CD14-positive monocyte (primary cell): ENCODE measurements at regions not wholly inside any gene's neighbourhood (a gene's known extent, or its start where the extent isn't known, plus 50 kb on each side); places are given as distances from the start of the nearest gene placed in this dataset.

ENCODE experiments used
- DNase-seq, 3 donors: peaks; one replicate each; pipeline ENCODE4 v3.0.0-alpha.2; 2011 to 2022
- H2AFZ ChIP-seq: 2 replicates; pipeline ENCODE4 v1.6.0; 2012; ENCODE audit warnings: mild to moderate bottlenecking, low read depth, low read length, inconsistent platforms; ENCODE audit not compliant: insufficient read depth, poor library complexity, severe bottlenecking
- H3K27ac ChIP-seq, 2 donors: 1 replicate in 1 of 2; 2 replicates in 1 of 2; pipeline ENCODE4 v1.5.1; 2012 to 2013; ENCODE audit warnings: low read length in 2 of 2, control low read depth in 1 of 2, inconsistent platforms in 1 of 2, low read depth in 1 of 2, mild to moderate bottlenecking in 1 of 2
- H3K27me3 ChIP-seq, 2 donors: one replicate each; pipeline versions ENCODE4 v1.6.0 to v1.6.1; 2011 to 2013; ENCODE audit warnings: low read length in 2 of 2; ENCODE audit not compliant: control insufficient read depth in 2 of 2, insufficient read depth in 2 of 2
- H3K36me3 ChIP-seq, 2 donors: replicated peaks in 1 of 2; 1 replicate in 1 of 2; 2 replicates in 1 of 2; pipeline versions ENCODE4 v1.5.1 to v1.6.1; 2012 to 2013; ENCODE audit warnings: low read length in 2 of 2, control low read depth in 1 of 2, inconsistent platforms in 1 of 2, mild to moderate bottlenecking in 1 of 2; ENCODE audit not compliant: insufficient read depth in 2 of 2, control insufficient read depth in 1 of 2
- H3K4me1 ChIP-seq, 2 donors: 1 replicate in 1 of 2; 2 replicates in 1 of 2; pipeline versions ENCODE4 v1.5.1 to v1.6.1; 2012 to 2013; ENCODE audit warnings: low read length in 2 of 2, control low read depth in 1 of 2, inconsistent platforms in 1 of 2, mild to moderate bottlenecking in 1 of 2, moderate library complexity in 1 of 2; ENCODE audit not compliant: insufficient read depth in 2 of 2, control insufficient read depth in 1 of 2
- H3K4me2 ChIP-seq: replicated peaks from 2 replicates; pipeline ENCODE3; 2012; ENCODE audit warnings: low read length, moderate library complexity, mild to moderate bottlenecking; ENCODE audit not compliant: poor library complexity, severe bottlenecking; ENCODE audit errors: extremely low read depth
- H3K4me3 ChIP-seq, 3 experiments: fragments of 200-600 bp in 1 of 3; sonication (generic) in 1 of 3; replicated peaks in 1 of 3; 1 replicate in 2 of 3; 2 replicates in 1 of 3; pipeline ENCODE4 v1.5.1; 2011 to 2013; ENCODE audit warnings: low read length in 3 of 3, mild to moderate bottlenecking in 3 of 3, control low read depth in 2 of 3, low read depth in 2 of 3, inconsistent platforms in 1 of 3, moderate library complexity in 1 of 3
- H3K79me2 ChIP-seq: 2 replicates; pipeline ENCODE4 v1.6.0; 2012; ENCODE audit warnings: mild to moderate bottlenecking, control low read depth, inconsistent platforms, low read length, moderate library complexity; ENCODE audit not compliant: insufficient read depth
- H3K9ac ChIP-seq: 2 replicates; pipeline ENCODE4 v1.6.0; 2017; ENCODE audit warnings: low read length, mild to moderate bottlenecking; ENCODE audit not compliant: insufficient read depth, poor library complexity, severe bottlenecking
- H3K9me3 ChIP-seq, 2 donors: replicated peaks in 1 of 2; 1 replicate in 1 of 2; 2 replicates in 1 of 2; pipeline versions ENCODE4 v1.5.1 to v1.6.1; 2012 to 2013; ENCODE audit warnings: low read length in 2 of 2, control low read depth in 1 of 2; ENCODE audit not compliant: control insufficient read depth in 1 of 2, insufficient read depth in 1 of 2
- H4K20me1 ChIP-seq: 2 replicates; pipeline ENCODE4 v1.6.0; 2012; ENCODE audit warnings: mild to moderate bottlenecking, low read length, control low read depth, moderate library complexity; ENCODE audit not compliant: insufficient read depth
- H3K27ac Mint-ChIP-seq, 7 donors: one replicate each; pipeline ENCODE4 v1.8.0; 2020; ENCODE audit warnings: mild to moderate bottlenecking in 7 of 7, mixed read lengths in 7 of 7, moderate library complexity in 6 of 7, inconsistent platforms in 2 of 7
- H3K27me3 Mint-ChIP-seq, 3 donors: one replicate each; pipeline ENCODE4 v1.8.0; 2021 to 2022; ENCODE audit warnings: low read depth in 3 of 3, mild to moderate bottlenecking in 3 of 3, mixed read lengths in 3 of 3, moderate library complexity in 3 of 3, inconsistent platforms in 1 of 3
- H3K36me3 Mint-ChIP-seq, 2 donors: one replicate each; pipeline ENCODE4 v1.8.0; 2020; ENCODE audit warnings: mixed read lengths in 2 of 2, inconsistent platforms in 1 of 2, mild to moderate bottlenecking in 1 of 2
- H3K4me1 Mint-ChIP-seq: one replicate; pipeline ENCODE4 v1.8.0; 2020; ENCODE audit warnings: mild to moderate bottlenecking, mixed read lengths
- H3K4me3 Mint-ChIP-seq, 2 donors: one replicate each; pipeline ENCODE4 v1.8.0; 2020; ENCODE audit warnings: mild to moderate bottlenecking in 2 of 2, mixed read lengths in 2 of 2, moderate library complexity in 1 of 2
- H3K9me3 Mint-ChIP-seq, 7 donors: one replicate each; pipeline ENCODE4 v1.8.0; 2020 to 2022; ENCODE audit warnings: mixed read lengths in 7 of 7, mild to moderate bottlenecking in 6 of 7, moderate library complexity in 6 of 7, inconsistent platforms in 2 of 7
- CTCF ChIP-seq: fragments of 200-600 bp; IDR thresholded peaks from one replicate; pipeline ENCODE4 v1.8.0; 2022; ENCODE audit warnings: antibody characterized with exemption, mild to moderate bottlenecking
- WGBS: methylation state at CpG from one replicate; pipeline ENCODE4 v1.1.5; 2013; ENCODE audit warnings: missing lambda C conversion rate; ENCODE audit not compliant: insufficient coverage; 5-methylcytosine and 5-hydroxymethylcytosine counted together
- intact Hi-C, 2 donors: fragments of 100-400 bp; cut with micrococcal nuclease; formaldehyde crosslinking; loops; one replicate each; pipeline versions ENCODE4 v1.15.0 to v1.15.1; 2023

DNA sequence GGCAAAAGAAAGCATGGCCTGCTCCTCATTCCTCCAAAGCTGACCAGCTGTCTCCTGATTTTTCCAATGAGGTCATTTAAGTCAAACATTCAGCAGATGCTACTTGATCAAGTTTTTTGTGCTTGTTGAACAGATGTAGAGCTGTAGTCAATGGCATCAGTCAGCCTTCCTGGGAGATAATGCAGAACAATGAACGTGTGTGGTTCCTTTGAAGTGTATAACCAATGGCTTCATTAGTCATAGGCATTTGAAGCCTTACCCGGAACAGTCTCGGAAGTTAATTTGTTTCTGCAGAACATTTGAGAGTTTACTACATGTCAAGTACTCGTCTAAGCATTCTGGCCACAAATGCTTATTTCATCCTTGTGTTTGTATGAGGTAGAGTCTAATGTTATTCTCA, 227.1 kb downstream of the ADRA2A start:
- no peaks in the 10 kb centered on the region for H4K20me1 ChIP-seq
- no peaks in the 10 kb centered on the region for H3K79me2 ChIP-seq
- H3K27ac ChIP-seq: no peak overlapping the region
- TF ChIP-seq CTCF: no peak
- no peaks in the 10 kb centered on the region for H3K36me3 ChIP-seq
- no peaks in the 10 kb centered on the region for H3K27me3 ChIP-seq
- Mint-ChIP-seq H3K27ac (no peak overlapping the region), H3K9me3 (peaks cover 0 to 11% (median 3%) of the 10 kb centered on the region in 7 donors), H3K27me3 (peaks cover 2 to 3% (median 2%) of the 10 kb centered on the region in 3 donors), H3K4me3 (no peak overlapping the region), H3K36me3 (no peaks in the 10 kb centered on the region), H3K4me1 (no peaks in the 10 kb centered on the region)
- no peak for DNase-seq
- no peaks in the 10 kb centered on the region for H3K9me3 ChIP-seq
- H3K4me2 ChIP-seq: no peak overlapping the region
- no peak overlapping the region for H2AFZ ChIP-seq
- no peak overlapping the region for H3K9ac ChIP-seq
- H3K4me1 ChIP-seq: no peaks in the 10 kb centered on the region
- H3K4me3 ChIP-seq: no peak overlapping the region
- intact Hi-C loops: no loop called here
- WGBS: 90% methylated on average over 2 of the region's 4 CpGs

GRCh38 chr10:111316722-111317212, 239.9 kb downstream of the ADRA2A start:
- Histone ChIP-seq H3K27me3 (no peaks in the 10 kb centered on the region), H3K4me3 (no peak overlapping the region), H3K9ac (no peak overlapping the region), H3K9me3 (no peaks in the 10 kb centered on the region), H3K27ac (no peak overlapping the region), H2AFZ (no peak overlapping the region), H3K4me1 (no peaks in the 10 kb centered on the region), H4K20me1 (no peaks in the 10 kb centered on the region), H3K79me2 (no peaks in the 10 kb centered on the region), H3K36me3 (no peaks in the 10 kb centered on the region), H3K4me2 (no peak overlapping the region)
- TF ChIP-seq CTCF: no peak
- Mint-ChIP-seq H3K36me3 (no peaks in the 10 kb centered on the region), H3K4me1 (no peaks in the 10 kb centered on the region), H3K4me3 (no peak overlapping the region), H3K27me3 (peaks cover 0 to 2% (median 0%) of the 10 kb centered on the region in 3 donors), H3K9me3 (peaks cover 0 to 4% (median 2%) of the 10 kb centered on the region in 7 donors), H3K27ac (no peak overlapping the region)
- intact Hi-C loops: no loop called here
- DNase-seq: no peak
- WGBS: 38% methylated on average over 1 of the region's 4 CpGs
